CD14-positive monocyte (primary cell): ENCODE measurements at regions not wholly inside any gene's neighbourhood (a gene's known extent, or its start where the extent isn't known, plus 50 kb on each side); places are given as distances from the start of the nearest gene placed in this dataset.

Experiments used
- DNase-seq, 3 donors: peaks; one replicate each; pipeline ENCODE4 v3.0.0-alpha.2; 2011 to 2022
- H2AFZ ChIP-seq: 2 replicates; pipeline ENCODE4 v1.6.0; 2012; ENCODE audit warnings: mild to moderate bottlenecking, low read depth, low read length, inconsistent platforms; ENCODE audit not compliant: insufficient read depth, poor library complexity, severe bottlenecking
- H3K27ac ChIP-seq, 2 donors: 1 replicate in 1 of 2; 2 replicates in 1 of 2; pipeline ENCODE4 v1.5.1; 2012 to 2013; ENCODE audit warnings: low read length in 2 of 2, control low read depth in 1 of 2, inconsistent platforms in 1 of 2, low read depth in 1 of 2, mild to moderate bottlenecking in 1 of 2
- H3K27me3 ChIP-seq, 2 donors: one replicate each; pipeline versions ENCODE4 v1.6.0 to v1.6.1; 2011 to 2013; ENCODE audit warnings: low read length in 2 of 2; ENCODE audit not compliant: control insufficient read depth in 2 of 2, insufficient read depth in 2 of 2
- H3K36me3 ChIP-seq, 2 donors: replicated peaks in 1 of 2; 1 replicate in 1 of 2; 2 replicates in 1 of 2; pipeline versions ENCODE4 v1.5.1 to v1.6.1; 2012 to 2013; ENCODE audit warnings: low read length in 2 of 2, control low read depth in 1 of 2, inconsistent platforms in 1 of 2, mild to moderate bottlenecking in 1 of 2; ENCODE audit not compliant: insufficient read depth in 2 of 2, control insufficient read depth in 1 of 2
- H3K4me1 ChIP-seq, 2 donors: 1 replicate in 1 of 2; 2 replicates in 1 of 2; pipeline versions ENCODE4 v1.5.1 to v1.6.1; 2012 to 2013; ENCODE audit warnings: low read length in 2 of 2, control low read depth in 1 of 2, inconsistent platforms in 1 of 2, mild to moderate bottlenecking in 1 of 2, moderate library complexity in 1 of 2; ENCODE audit not compliant: insufficient read depth in 2 of 2, control insufficient read depth in 1 of 2
- H3K4me2 ChIP-seq: replicated peaks from 2 replicates; pipeline ENCODE3; 2012; ENCODE audit warnings: low read length, moderate library complexity, mild to moderate bottlenecking; ENCODE audit not compliant: poor library complexity, severe bottlenecking; ENCODE audit errors: extremely low read depth
- H3K4me3 ChIP-seq, 3 experiments: fragments of 200-600 bp in 1 of 3; sonication (generic) in 1 of 3; replicated peaks in 1 of 3; 1 replicate in 2 of 3; 2 replicates in 1 of 3; pipeline ENCODE4 v1.5.1; 2011 to 2013; ENCODE audit warnings: low read length in 3 of 3, mild to moderate bottlenecking in 3 of 3, control low read depth in 2 of 3, low read depth in 2 of 3, inconsistent platforms in 1 of 3, moderate library complexity in 1 of 3
- H3K79me2 ChIP-seq: 2 replicates; pipeline ENCODE4 v1.6.0; 2012; ENCODE audit warnings: mild to moderate bottlenecking, control low read depth, inconsistent platforms, low read length, moderate library complexity; ENCODE audit not compliant: insufficient read depth
- H3K9ac ChIP-seq: 2 replicates; pipeline ENCODE4 v1.6.0; 2017; ENCODE audit warnings: low read length, mild to moderate bottlenecking; ENCODE audit not compliant: insufficient read depth, poor library complexity, severe bottlenecking
- H3K9me3 ChIP-seq, 2 donors: replicated peaks in 1 of 2; 1 replicate in 1 of 2; 2 replicates in 1 of 2; pipeline versions ENCODE4 v1.5.1 to v1.6.1; 2012 to 2013; ENCODE audit warnings: low read length in 2 of 2, control low read depth in 1 of 2; ENCODE audit not compliant: control insufficient read depth in 1 of 2, insufficient read depth in 1 of 2
- H4K20me1 ChIP-seq: 2 replicates; pipeline ENCODE4 v1.6.0; 2012; ENCODE audit warnings: mild to moderate bottlenecking, low read length, control low read depth, moderate library complexity; ENCODE audit not compliant: insufficient read depth
- H3K27ac Mint-ChIP-seq, 7 donors: one replicate each; pipeline ENCODE4 v1.8.0; 2020; ENCODE audit warnings: mild to moderate bottlenecking in 7 of 7, mixed read lengths in 7 of 7, moderate library complexity in 6 of 7, inconsistent platforms in 2 of 7
- H3K27me3 Mint-ChIP-seq, 3 donors: one replicate each; pipeline ENCODE4 v1.8.0; 2021 to 2022; ENCODE audit warnings: low read depth in 3 of 3, mild to moderate bottlenecking in 3 of 3, mixed read lengths in 3 of 3, moderate library complexity in 3 of 3, inconsistent platforms in 1 of 3
- H3K36me3 Mint-ChIP-seq, 2 donors: one replicate each; pipeline ENCODE4 v1.8.0; 2020; ENCODE audit warnings: mixed read lengths in 2 of 2, inconsistent platforms in 1 of 2, mild to moderate bottlenecking in 1 of 2
- H3K4me1 Mint-ChIP-seq: one replicate; pipeline ENCODE4 v1.8.0; 2020; ENCODE audit warnings: mild to moderate bottlenecking, mixed read lengths
- H3K4me3 Mint-ChIP-seq, 2 donors: one replicate each; pipeline ENCODE4 v1.8.0; 2020; ENCODE audit warnings: mild to moderate bottlenecking in 2 of 2, mixed read lengths in 2 of 2, moderate library complexity in 1 of 2
- H3K9me3 Mint-ChIP-seq, 7 donors: one replicate each; pipeline ENCODE4 v1.8.0; 2020 to 2022; ENCODE audit warnings: mixed read lengths in 7 of 7, mild to moderate bottlenecking in 6 of 7, moderate library complexity in 6 of 7, inconsistent platforms in 2 of 7
- WGBS: methylation state at CpG from one replicate; pipeline ENCODE4 v1.1.5; 2013; ENCODE audit warnings: missing lambda C conversion rate; ENCODE audit not compliant: insufficient coverage; 5-methylcytosine and 5-hydroxymethylcytosine counted together
- intact Hi-C, 2 donors: fragments of 100-400 bp; cut with micrococcal nuclease; formaldehyde crosslinking; loops; one replicate each; pipeline versions ENCODE4 v1.15.0 to v1.15.1; 2023
- TF ChIP-seq, protein P1 (sequence below): fragments of 200-600 bp; IDR thresholded peaks from one replicate; pipeline ENCODE4 v1.8.0; 2022; ENCODE audit warnings: antibody characterized with exemption, mild to moderate bottlenecking

DNA sequence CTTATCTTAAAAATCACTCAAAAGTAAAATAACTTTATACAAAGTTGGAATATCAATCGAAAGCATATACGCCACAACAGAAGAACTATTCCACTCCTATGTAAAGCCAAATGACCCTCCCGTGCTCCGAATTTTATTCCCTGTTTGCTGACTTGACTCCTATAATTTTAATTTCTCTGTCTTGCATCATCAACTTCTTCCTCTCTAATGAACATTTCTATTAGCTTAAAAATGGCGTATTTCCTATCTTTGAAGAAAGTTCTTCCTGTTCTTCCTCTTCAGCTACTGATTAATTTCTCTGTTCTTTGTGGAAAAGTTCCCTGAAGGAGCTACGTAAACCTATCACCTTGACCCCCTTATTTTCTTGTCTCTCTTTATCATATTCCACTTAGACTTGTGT, 389.3 kb downstream of the LMO7 start:
- Mint-ChIP-seq H3K27ac (no peak overlapping the region), H3K36me3 (no peaks in the 10 kb centered on the region), H3K4me3 (no peak overlapping the region), H3K9me3 (no peaks in the 10 kb centered on the region), H3K27me3 (peaks cover 0 to 2% (median 0%) of the 10 kb centered on the region in 3 donors), H3K4me1 (no peaks in the 10 kb centered on the region)
- no peaks in the 10 kb centered on the region for H3K36me3 ChIP-seq
- DNase-seq, result no peak
- H3K79me2 ChIP-seq, result no peaks in the 10 kb centered on the region
- no peaks in the 10 kb centered on the region for H3K27me3 ChIP-seq
- no peaks in the 10 kb centered on the region for H4K20me1 ChIP-seq
- H3K4me3 ChIP-seq, result no peak overlapping the region
- no peak overlapping the region for H2AFZ ChIP-seq
- no peaks in the 10 kb centered on the region for H3K4me1 ChIP-seq
- no peak overlapping the region for H3K4me2 ChIP-seq
- H3K27ac ChIP-seq, result no peak overlapping the region
- H3K9ac ChIP-seq, result no peak overlapping the region
- no peaks in the 10 kb centered on the region for H3K9me3 ChIP-seq
- TF ChIP-seq, protein P1, sequence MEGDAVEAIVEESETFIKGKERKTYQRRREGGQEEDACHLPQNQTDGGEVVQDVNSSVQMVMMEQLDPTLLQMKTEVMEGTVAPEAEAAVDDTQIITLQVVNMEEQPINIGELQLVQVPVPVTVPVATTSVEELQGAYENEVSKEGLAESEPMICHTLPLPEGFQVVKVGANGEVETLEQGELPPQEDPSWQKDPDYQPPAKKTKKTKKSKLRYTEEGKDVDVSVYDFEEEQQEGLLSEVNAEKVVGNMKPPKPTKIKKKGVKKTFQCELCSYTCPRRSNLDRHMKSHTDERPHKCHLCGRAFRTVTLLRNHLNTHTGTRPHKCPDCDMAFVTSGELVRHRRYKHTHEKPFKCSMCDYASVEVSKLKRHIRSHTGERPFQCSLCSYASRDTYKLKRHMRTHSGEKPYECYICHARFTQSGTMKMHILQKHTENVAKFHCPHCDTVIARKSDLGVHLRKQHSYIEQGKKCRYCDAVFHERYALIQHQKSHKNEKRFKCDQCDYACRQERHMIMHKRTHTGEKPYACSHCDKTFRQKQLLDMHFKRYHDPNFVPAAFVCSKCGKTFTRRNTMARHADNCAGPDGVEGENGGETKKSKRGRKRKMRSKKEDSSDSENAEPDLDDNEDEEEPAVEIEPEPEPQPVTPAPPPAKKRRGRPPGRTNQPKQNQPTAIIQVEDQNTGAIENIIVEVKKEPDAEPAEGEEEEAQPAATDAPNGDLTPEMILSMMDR, result no peak
- intact Hi-C loops, result no loop called here
- WGBS, result 92% methylated on average over 4 of the region's 6 CpGs

DNA sequence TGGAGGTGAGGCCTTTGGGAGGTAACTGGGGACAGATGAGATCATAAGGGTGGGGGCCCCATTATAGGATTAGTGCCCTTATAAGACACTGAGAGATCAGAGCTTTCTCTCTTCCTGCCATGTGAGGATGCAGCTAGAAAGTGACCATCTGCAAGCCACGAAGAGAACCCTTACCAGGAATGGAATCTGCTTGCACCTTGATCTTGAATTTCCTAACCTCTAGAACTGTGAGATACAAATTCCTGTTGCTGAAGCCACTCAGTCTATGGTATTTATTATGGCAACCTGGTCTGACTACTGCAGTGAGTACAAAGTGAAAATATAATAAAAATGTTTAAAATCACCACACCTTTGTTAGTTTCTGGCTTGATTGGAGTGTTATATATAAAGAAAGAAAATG, 388.0 kb downstream of the LMO7 start:
- TF ChIP-seq, protein P1, result no peak
- no peak overlapping the region for H3K4me2 ChIP-seq
- H4K20me1 ChIP-seq, result no peaks in the 10 kb centered on the region
- no CpG with 5 or more reads among the region's 1 CpG for WGBS
- H3K36me3 ChIP-seq, result no peaks in the 10 kb centered on the region
- H3K4me1 Mint-ChIP-seq, result no peaks in the 10 kb centered on the region
- H3K27me3 ChIP-seq, result no peaks in the 10 kb centered on the region
- H3K27me3 Mint-ChIP-seq, result peaks cover 0 to 2% (median 0%) of the 10 kb centered on the region in 3 donors
- no peak overlapping the region for H2AFZ ChIP-seq
- no peak for DNase-seq
- no peaks in the 10 kb centered on the region for H3K36me3 Mint-ChIP-seq
- intact Hi-C loops, result no loop called here
- H3K9ac ChIP-seq, result no peak overlapping the region
- no peak overlapping the region for H3K27ac Mint-ChIP-seq
- no peaks in the 10 kb centered on the region for H3K4me1 ChIP-seq
- peaks cover 0 to 4% (median 0%) of the 10 kb centered on the region in 7 donors for H3K9me3 Mint-ChIP-seq
- H3K4me3 ChIP-seq, result no peak overlapping the region
- no peak overlapping the region for H3K27ac ChIP-seq
- H3K79me2 ChIP-seq, result no peaks in the 10 kb centered on the region
- H3K9me3 ChIP-seq, result no peaks in the 10 kb centered on the region
- no peak overlapping the region for H3K4me3 Mint-ChIP-seq
